GM12873 (cell line): ENCODE measurements at regions not wholly inside any gene's neighbourhood (a gene's known extent, or its start where the extent isn't known, plus 50 kb on each side); places are given as distances from the start of the nearest gene placed in this dataset.

ENCODE experiments used
- CTCF ChIP-seq: IDR thresholded peaks from 2 replicates; pipeline ENCODE4 v1.5.1; 2012; ENCODE audit warnings: low read depth, mild to moderate bottlenecking, moderate library complexity, low read length, control low read depth; ENCODE audit not compliant: insufficient read depth; ENCODE audit errors: missing control alignments

DNA sequence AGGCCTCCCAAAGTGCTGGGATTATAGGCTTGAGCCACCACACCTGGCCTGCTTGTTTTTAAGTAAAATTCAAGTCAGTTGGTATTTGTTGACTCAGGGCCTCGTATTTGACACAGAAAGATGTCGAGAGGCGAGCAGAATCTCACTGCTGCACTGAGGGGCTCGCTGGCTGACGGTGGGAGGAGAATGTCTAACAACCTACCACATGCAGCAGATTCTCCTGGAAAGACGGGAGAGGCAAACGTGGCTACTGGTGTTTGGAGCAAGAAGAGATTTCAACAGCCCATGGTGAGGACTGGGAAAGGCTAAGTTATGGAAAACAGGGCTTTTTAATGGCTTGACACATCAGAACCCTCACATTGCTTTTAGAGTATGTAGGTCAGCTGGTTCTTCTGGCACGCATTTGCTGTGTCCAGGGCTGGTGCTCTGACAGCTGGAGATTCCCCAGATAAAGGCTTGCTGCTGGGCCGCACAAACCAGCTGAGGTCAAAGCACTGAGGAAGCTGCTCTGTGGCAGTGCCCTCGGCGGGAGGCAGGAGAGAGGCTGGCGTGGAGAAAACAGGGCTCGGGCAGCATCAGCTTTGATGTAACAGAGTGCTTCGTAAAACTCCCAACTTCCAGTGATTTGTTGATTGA, 84.2 kb upstream of the FRMD1 start:
- TF ChIP-seq CTCF: no peak

GRCh38 chr6:168162366-168162765, 83.4 kb upstream of the FRMD1 start:
- no peak for TF ChIP-seq CTCF

DNA sequence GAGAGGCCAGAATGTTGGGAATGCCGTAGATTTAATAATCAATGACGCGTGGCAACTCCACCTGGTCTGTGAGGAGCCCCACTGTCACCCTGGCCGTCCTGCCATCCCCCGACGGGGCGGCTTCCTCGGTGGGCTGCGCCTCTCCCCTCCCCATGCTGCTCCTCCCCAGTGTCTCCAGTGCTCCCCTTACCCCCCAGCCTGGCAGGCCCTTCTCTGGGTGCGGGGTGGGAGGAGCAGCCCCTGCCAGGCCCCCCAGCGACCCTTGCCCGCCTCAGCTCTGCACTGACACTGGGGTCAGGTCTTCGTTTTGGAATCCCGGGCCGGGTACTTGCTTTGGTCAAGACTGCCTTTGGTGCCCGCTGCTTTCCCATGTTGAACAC, 82.3 kb upstream of the FRMD1 start:
- TF ChIP-seq CTCF: no peak

GRCh38 chr6:168160506-168161370, 81.7 kb upstream of the FRMD1 start:
- TF ChIP-seq CTCF: no peak

DNA sequence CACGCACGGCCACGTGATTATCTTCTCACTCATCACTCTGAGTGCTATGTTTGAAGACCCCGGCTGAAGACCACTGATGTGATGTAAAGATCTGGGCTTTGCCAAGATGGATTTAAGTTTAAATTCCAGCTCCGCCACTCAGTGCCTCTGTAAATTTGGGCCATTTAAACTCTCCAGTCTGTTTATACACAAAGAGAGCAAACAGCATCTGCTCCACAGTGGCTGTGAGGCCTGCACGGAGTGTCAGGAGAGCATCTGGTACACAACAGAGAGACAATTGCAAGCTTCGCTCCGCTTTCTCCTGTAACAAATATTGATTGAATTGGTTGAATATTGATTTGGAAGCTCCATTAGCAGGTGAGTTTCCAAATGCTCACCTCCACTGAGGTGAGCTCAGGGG, 80.5 kb upstream of the FRMD1 start:
- no peak for TF ChIP-seq CTCF

- TF ChIP-seq CTCF: no peak
Measured at GRCh38 chr6:168158980-168159349, 80.0 kb upstream of the FRMD1 start.

- no peak for TF ChIP-seq CTCF
Measured at GRCh38 chr6:168158213-168158979, 79.4 kb upstream of the FRMD1 start.
